GM23248 (cell line): ENCODE measurements at regions not wholly inside any gene's neighbourhood (a gene's known extent, or its start where the extent isn't known, plus 50 kb on each side); places are given as distances from the start of the nearest gene placed in this dataset.
A peak's percentile ranks its signal among the peaks of the same experiment; 100 is the strongest.
"Not testable (repeated sequence)": the region's sequence is repeated elsewhere in the genome, so short reads cannot be mapped to it uniquely, and the experiment has no call there.

ENCODE experiments used
- DNase-seq: peaks from one replicate; pipeline ENCODE4 v3.0.0-alpha.2; 2015
- H2AFZ ChIP-seq: fragments of 200-600 bp; sonication (generic); 2 replicates; pipeline ENCODE4 v1.6.1; 2016; ENCODE audit warnings: antibody characterized with exemption
- H3F3A ChIP-seq: fragments of 200-600 bp; sonication (generic); 2 replicates; pipeline ENCODE4 v1.6.1; 2016; ENCODE audit warnings: mild to moderate bottlenecking, antibody characterized with exemption, mixed run types; ENCODE audit not compliant: insufficient read depth
- H3K27ac ChIP-seq: fragments of 200-600 bp; sonication (generic); 2 replicates; pipeline ENCODE4 v1.5.1; 2016; ENCODE audit warnings: mild to moderate bottlenecking
- H3K27me3 ChIP-seq: fragments of 200-600 bp; sonication (generic); replicated peaks from 2 replicates; pipeline ENCODE4 v1.6.1; 2016; ENCODE audit warnings: mild to moderate bottlenecking; ENCODE audit not compliant: insufficient read depth
- H3K36me3 ChIP-seq: fragments of 200-600 bp; sonication (generic); 2 replicates; pipeline ENCODE4 v1.6.1; 2016; ENCODE audit warnings: low read depth, mild to moderate bottlenecking
- H3K4me1 ChIP-seq: fragments of 200-600 bp; sonication (generic); 2 replicates; pipeline ENCODE4 v1.6.1; 2016; ENCODE audit warnings: mild to moderate bottlenecking; ENCODE audit not compliant: insufficient read depth
- H3K4me2 ChIP-seq: fragments of 200-600 bp; sonication (generic); one replicate; pipeline ENCODE4 v1.6.1; 2016; ENCODE audit warnings: mild to moderate bottlenecking; ENCODE audit not compliant: unreplicated experiment
- H3K4me3 ChIP-seq: fragments of 200-600 bp; sonication (generic); 2 replicates; pipeline ENCODE4 v1.5.1; 2016; ENCODE audit warnings: mild to moderate bottlenecking
- H3K79me2 ChIP-seq: fragments of 200-600 bp; sonication (generic); 2 replicates; pipeline ENCODE4 v1.6.1; 2016; ENCODE audit warnings: mild to moderate bottlenecking; ENCODE audit not compliant: insufficient read depth
- H3K9ac ChIP-seq: fragments of 200-600 bp; sonication (generic); 2 replicates; pipeline ENCODE4 v1.6.1; 2016; ENCODE audit warnings: mild to moderate bottlenecking
- H3K9me2 ChIP-seq: fragments of 200-600 bp; sonication (generic); 2 replicates; pipeline ENCODE4 v1.6.1; 2016; ENCODE audit warnings: mixed run types, mild to moderate bottlenecking, moderate library complexity; ENCODE audit not compliant: insufficient read depth
- H3K9me3 ChIP-seq: fragments of 200-600 bp; sonication (generic); one replicate; pipeline ENCODE4 v1.6.1; 2017; ENCODE audit warnings: low read depth
- H4K20me1 ChIP-seq: fragments of 200-600 bp; sonication (generic); 2 replicates; pipeline ENCODE4 v1.6.0; 2016; ENCODE audit not compliant: insufficient read depth
- EZH2 ChIP-seq: fragments of 200-600 bp; sonication (generic); IDR thresholded peaks from 2 replicates; pipeline ENCODE4 v1.6.1; 2018; ENCODE audit warnings: antibody characterized with exemption, mild to moderate bottlenecking; ENCODE audit not compliant: insufficient read depth, poor library complexity, severe bottlenecking
- EZH2phosphoT487 ChIP-seq: fragments of 200-600 bp; sonication (generic); IDR thresholded peaks from 2 replicates; pipeline ENCODE4 v1.6.1; 2018; ENCODE audit warnings: antibody characterized with exemption, moderate library complexity, mild to moderate bottlenecking, low read depth; ENCODE audit not compliant: insufficient read depth
- WGBS, 2 experiments: methylation state at CpG; one replicate each; pipeline ENCODE4 v1.1.6; 2015 to 2017; ENCODE audit warnings: low lambda C conversion rate in 2 of 2, low coverage in 1 of 2; ENCODE audit errors: missing lambda C conversion rate in 2 of 2; 5-methylcytosine and 5-hydroxymethylcytosine counted together
- in situ Hi-C: fragments of 300-500 bp; cut with MboI; formaldehyde crosslinking; loops from 2 replicates; pipeline ENCODE4 v1.15.0; 2020

GRCh38 chr7:121609208-121609607 lies 213.1 kb upstream of the FAM3C start:
- Histone ChIP-seq H3K9me2 (no peaks in the 10 kb centered on the region), H3K4me2 (no peak overlapping the region), H3K4me1 (no peaks in the 10 kb centered on the region), H3K27ac (no peak overlapping the region), H3K36me3 (no peaks in the 10 kb centered on the region), H3K9me3 (no peaks in the 10 kb centered on the region), H3K27me3 (no peaks in the 10 kb centered on the region; the same call in 1 of the 2 replicates), H3F3A (no peaks in the 10 kb centered on the region), H3K79me2 (no peaks in the 10 kb centered on the region), H3K4me3 (no peak overlapping the region), H2AFZ (no peak overlapping the region), H3K9ac (no peak overlapping the region), H4K20me1 (no peaks in the 10 kb centered on the region)
- TF ChIP-seq EZH2, result no peak
- no peak for TF ChIP-seq EZH2phosphoT487
- DNase-seq, result no peak
- in situ Hi-C loops, result no loop called here

DNA sequence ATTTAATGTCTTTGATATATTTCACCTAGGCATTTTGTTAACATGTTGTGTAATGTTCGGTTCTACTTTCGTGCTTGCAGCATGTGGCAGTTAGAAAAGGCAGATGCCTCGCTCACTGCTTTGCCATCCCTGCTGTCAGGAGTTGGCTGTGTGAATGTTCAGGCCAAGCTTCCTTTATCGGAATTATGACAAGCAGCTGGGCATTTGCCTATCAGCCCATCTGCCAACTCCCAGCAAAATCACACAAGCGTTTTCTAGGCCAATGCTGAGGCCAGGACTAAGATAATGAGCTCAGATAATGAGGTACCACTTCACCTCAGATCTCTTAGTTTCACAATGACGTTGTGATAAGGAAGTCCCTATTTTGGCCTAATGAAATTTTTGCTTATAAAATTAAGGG lies 212.7 kb upstream of the FAM3C start:
- H3K36me3 ChIP-seq, result no peaks in the 10 kb centered on the region
- H3K79me2 ChIP-seq, result no peaks in the 10 kb centered on the region
- WGBS, 2 experiments, result 24 to 26% methylated on average over 6 of the region's 6 CpGs
- H3K9me3 ChIP-seq, result no peaks in the 10 kb centered on the region
- no peaks in the 10 kb centered on the region for H3K4me1 ChIP-seq
- H2AFZ ChIP-seq, result no peak overlapping the region
- no peaks in the 10 kb centered on the region; the same call in 1 of the 2 replicates for H3K27me3 ChIP-seq
- TF ChIP-seq EZH2phosphoT487 (no peak), EZH2 (no peak)
- H3F3A ChIP-seq, result no peaks in the 10 kb centered on the region
- H3K9me2 ChIP-seq, result no peaks in the 10 kb centered on the region
- no peak for DNase-seq
- H3K4me2 ChIP-seq, result no peak overlapping the region
- H3K4me3 ChIP-seq, result no peak overlapping the region
- in situ Hi-C loops, result no loop called here
- no peak overlapping the region for H3K27ac ChIP-seq
- no peak overlapping the region for H3K9ac ChIP-seq
- H4K20me1 ChIP-seq, result no peaks in the 10 kb centered on the region

GRCh38 chr7:121608183-121608582 lies 212.1 kb upstream of the FAM3C start:
- in situ Hi-C loops, result not testable (repeated sequence)

DNA sequence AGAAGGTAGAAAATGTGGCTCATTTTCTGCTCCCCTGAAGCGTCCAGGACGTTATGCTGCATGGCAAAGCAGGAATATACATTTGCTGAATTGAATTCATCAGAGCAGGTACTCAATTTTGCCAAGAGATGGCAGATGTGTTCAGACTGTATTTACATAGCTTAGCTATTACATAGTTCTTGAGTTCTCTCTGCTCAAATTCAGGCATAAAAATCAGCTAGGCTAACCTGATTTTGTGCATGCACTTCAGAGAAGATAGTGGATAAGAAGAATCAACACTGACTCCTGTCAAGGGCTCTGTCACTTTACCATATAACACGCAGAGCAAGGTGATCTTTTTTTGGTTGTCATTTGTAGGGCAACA lies 209.2 kb upstream of the FAM3C start:
- Histone ChIP-seq H2AFZ (no peak overlapping the region), H3K36me3 (no peaks in the 10 kb centered on the region), H3K27me3 (no peaks in the 10 kb centered on the region), H4K20me1 (no peaks in the 10 kb centered on the region), H3F3A (no peaks in the 10 kb centered on the region), H3K4me2 (no peak overlapping the region), H3K9me2 (no peaks in the 10 kb centered on the region), H3K4me3 (no peak overlapping the region), H3K4me1 (no peaks in the 10 kb centered on the region), H3K79me2 (no peaks in the 10 kb centered on the region), H3K9ac (no peak overlapping the region), H3K9me3 (no peaks in the 10 kb centered on the region), H3K27ac (no peak overlapping the region)
- in situ Hi-C loops, result no loop called here
- TF ChIP-seq EZH2 (no peak), EZH2phosphoT487 (no peak)
- 43% methylated on average over 3 of the region's 3 CpGs for WGBS, 2 experiments
- peak; percentile 9 for DNase-seq

More at GRCh38 chr7:121608183-121608582, 212.1 kb upstream of the FAM3C start:
- not testable (repeated sequence) for H2AFZ ChIP-seq, H3K4me1 ChIP-seq, H3K9me3 ChIP-seq, DNase-seq, H3K4me2 ChIP-seq, H3K4me3 ChIP-seq, H3K9me2 ChIP-seq, H3K9ac ChIP-seq, H3F3A ChIP-seq, H3K27ac ChIP-seq, H3K36me3 ChIP-seq, H4K20me1 ChIP-seq, H3K27me3 ChIP-seq, H3K79me2 ChIP-seq
- 49% methylated on average over 2 of the region's 2 CpGs for WGBS, 2 experiments

- Histone ChIP-seq H3K27me3 (no peaks in the 10 kb centered on the region), H3K4me1 (no peaks in the 10 kb centered on the region), H3K27ac (no peak overlapping the region), H3K9ac (no peak overlapping the region), H2AFZ (no peak overlapping the region), H3K36me3 (no peaks in the 10 kb centered on the region), H3K9me2 (no peaks in the 10 kb centered on the region), H3K4me2 (no peak overlapping the region), H4K20me1 (no peaks in the 10 kb centered on the region), H3K4me3 (no peak overlapping the region), H3F3A (no peaks in the 10 kb centered on the region), H3K79me2 (no peaks in the 10 kb centered on the region), H3K9me3 (no peaks in the 10 kb centered on the region)
- DNase-seq, result peak; percentile 39
- TF ChIP-seq EZH2 (no peak), EZH2phosphoT487 (no peak)
- in situ Hi-C loops, result no loop called here
- WGBS, 2 experiments, result 2 to 3% methylated on average over 2 of the region's 2 CpGs
Measured at GRCh38 chr7:121604627-121605316, 208.7 kb upstream of the FAM3C start.
